ENCODE measurements at regions not wholly inside any gene's neighbourhood (a gene's known extent, or its start where the extent isn't known, plus 50 kb on each side); places are given as distances from the start of the nearest gene placed in this dataset.

DNA sequence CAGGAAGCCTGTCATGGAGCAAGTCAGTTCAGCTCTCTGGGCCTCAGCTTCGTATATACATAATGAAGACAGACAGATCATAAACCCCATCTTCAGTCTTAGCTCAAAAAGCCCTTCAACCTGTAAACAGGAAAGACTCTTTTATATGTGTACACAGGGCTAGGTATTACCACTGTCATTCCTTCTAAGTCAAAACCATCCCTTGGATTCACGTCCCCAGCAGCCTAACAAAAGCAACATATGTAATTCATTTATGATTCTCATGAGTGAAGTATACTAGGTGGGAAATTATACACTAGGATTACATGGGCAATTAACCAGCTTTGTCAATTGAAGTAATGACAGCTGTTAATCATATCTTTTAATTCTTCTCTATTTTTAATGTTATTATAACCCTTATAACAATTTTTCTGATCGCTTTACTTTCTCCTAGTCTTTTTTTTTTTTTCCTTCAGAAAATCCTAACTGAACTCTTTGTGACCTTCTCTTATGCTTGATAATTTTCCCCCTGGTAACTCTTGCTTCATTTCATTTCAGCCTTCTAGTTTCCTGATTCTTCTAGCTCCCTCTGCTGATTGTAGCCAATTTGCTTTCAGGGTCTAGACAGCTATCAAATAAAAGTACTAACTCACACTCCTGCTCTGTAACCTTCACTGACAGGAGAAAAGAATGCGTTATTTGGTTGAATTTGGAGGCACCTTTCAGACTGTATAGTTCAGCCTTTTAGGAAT is 99.7 kb downstream of the RBM43 start (continued):
- TF ChIP-seq YY1 (tag by site-specific recombination; IDR thresholded peaks at IDR 0.05), result no peak
- TF ChIP-seq ZNF302 (tag by site-specific recombination; IDR thresholded peaks at IDR 0.05; ENCODE audit: low read depth), result no peak
- no peak for TF ChIP-seq ZNF561 (tag by site-specific recombination; IDR thresholded peaks at IDR 0.05; ENCODE audit: borderline replicate concordance)
- TF ChIP-seq HOXA7 (CRISPR knock-in tag; IDR thresholded peaks at IDR 0.05; ENCODE audit: borderline replicate concordance), result no peak
- peak; percentile 28 for TF ChIP-seq ZNF654 (tag by site-specific recombination; IDR thresholded peaks at IDR 0.05; ENCODE audit: low read depth)
- TF ChIP-seq, protein P1, sequence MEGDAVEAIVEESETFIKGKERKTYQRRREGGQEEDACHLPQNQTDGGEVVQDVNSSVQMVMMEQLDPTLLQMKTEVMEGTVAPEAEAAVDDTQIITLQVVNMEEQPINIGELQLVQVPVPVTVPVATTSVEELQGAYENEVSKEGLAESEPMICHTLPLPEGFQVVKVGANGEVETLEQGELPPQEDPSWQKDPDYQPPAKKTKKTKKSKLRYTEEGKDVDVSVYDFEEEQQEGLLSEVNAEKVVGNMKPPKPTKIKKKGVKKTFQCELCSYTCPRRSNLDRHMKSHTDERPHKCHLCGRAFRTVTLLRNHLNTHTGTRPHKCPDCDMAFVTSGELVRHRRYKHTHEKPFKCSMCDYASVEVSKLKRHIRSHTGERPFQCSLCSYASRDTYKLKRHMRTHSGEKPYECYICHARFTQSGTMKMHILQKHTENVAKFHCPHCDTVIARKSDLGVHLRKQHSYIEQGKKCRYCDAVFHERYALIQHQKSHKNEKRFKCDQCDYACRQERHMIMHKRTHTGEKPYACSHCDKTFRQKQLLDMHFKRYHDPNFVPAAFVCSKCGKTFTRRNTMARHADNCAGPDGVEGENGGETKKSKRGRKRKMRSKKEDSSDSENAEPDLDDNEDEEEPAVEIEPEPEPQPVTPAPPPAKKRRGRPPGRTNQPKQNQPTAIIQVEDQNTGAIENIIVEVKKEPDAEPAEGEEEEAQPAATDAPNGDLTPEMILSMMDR (tag by site-specific recombination; IDR thresholded peaks at IDR 0.05), result peak; percentile 41; the same call in 1 of the 2 replicates

DNA sequence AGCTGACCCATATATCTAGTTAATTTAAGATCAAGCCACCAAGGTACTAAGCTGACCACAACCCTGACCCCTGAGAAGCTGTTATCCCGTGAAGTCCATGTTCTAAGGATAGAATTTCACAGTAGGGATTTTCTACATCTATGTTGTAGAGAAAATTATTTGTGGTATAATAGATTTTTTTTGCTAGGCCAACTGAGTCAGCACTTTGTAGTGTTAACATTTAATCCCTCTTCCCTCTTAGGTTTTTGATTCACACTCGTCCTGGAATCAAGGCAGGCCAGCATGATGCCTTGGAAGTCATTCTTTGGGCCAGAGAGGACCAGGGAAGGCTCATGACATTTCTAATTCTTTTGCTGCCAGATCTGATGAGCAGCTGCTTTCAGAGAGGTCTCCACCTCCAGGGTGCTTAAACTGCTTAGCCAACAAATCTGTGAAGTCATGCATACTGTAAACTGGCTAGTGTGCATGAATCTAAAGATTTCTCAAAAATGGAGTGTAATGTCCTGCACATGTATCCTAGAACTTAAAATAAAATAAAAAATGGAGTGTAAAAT is 102.5 kb downstream of the RBM43 start:
- Histone ChIP-seq H3K4me3 (ENCODE audit: low read depth, low read length) (no peak overlapping the region), H3K9me3 (ENCODE audit: control insufficient read depth, insufficient read depth, low read depth, low read length) (no peaks in the 10 kb centered on the region), H3K27ac (ENCODE audit: extremely low read depth, low read depth, low read length) (no peak overlapping the region), H3K4me1 (ENCODE audit: control insufficient read depth, insufficient read depth, low read length) (no peaks in the 10 kb centered on the region), H3K36me3 (ENCODE audit: control insufficient read depth in 2 of 2, insufficient read depth in 1 of 2, low read length in 2 of 2) (no peaks in the 10 kb centered on the region)
- TF ChIP-seq ZBTB48 (tag by site-specific recombination; IDR thresholded peaks at IDR 0.05), result no peak
- TF ChIP-seq, protein P2, sequence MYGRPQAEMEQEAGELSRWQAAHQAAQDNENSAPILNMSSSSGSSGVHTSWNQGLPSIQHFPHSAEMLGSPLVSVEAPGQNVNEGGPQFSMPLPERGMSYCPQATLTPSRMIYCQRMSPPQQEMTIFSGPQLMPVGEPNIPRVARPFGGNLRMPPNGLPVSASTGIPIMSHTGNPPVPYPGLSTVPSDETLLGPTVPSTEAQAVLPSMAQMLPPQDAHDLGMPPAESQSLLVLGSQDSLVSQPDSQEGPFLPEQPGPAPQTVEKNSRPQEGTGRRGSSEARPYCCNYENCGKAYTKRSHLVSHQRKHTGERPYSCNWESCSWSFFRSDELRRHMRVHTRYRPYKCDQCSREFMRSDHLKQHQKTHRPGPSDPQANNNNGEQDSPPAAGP (tag by site-specific recombination; IDR thresholded peaks at IDR 0.05), result no peak
- TF ChIP-seq ZNF146 (tag by site-specific recombination; IDR thresholded peaks at IDR 0.05), result no peak
- TF ChIP-seq, protein P3, sequence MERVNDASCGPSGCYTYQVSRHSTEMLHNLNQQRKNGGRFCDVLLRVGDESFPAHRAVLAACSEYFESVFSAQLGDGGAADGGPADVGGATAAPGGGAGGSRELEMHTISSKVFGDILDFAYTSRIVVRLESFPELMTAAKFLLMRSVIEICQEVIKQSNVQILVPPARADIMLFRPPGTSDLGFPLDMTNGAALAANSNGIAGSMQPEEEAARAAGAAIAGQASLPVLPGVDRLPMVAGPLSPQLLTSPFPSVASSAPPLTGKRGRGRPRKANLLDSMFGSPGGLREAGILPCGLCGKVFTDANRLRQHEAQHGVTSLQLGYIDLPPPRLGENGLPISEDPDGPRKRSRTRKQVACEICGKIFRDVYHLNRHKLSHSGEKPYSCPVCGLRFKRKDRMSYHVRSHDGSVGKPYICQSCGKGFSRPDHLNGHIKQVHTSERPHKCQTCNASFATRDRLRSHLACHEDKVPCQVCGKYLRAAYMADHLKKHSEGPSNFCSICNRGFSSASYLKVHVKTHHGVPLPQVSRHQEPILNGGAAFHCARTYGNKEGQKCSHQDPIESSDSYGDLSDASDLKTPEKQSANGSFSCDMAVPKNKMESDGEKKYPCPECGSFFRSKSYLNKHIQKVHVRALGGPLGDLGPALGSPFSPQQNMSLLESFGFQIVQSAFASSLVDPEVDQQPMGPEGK (tag by site-specific recombination; IDR thresholded peaks at IDR 0.05), result no peak
- TF ChIP-seq, protein P4, sequence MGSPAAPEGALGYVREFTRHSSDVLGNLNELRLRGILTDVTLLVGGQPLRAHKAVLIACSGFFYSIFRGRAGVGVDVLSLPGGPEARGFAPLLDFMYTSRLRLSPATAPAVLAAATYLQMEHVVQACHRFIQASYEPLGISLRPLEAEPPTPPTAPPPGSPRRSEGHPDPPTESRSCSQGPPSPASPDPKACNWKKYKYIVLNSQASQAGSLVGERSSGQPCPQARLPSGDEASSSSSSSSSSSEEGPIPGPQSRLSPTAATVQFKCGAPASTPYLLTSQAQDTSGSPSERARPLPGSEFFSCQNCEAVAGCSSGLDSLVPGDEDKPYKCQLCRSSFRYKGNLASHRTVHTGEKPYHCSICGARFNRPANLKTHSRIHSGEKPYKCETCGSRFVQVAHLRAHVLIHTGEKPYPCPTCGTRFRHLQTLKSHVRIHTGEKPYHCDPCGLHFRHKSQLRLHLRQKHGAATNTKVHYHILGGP (tag by site-specific recombination; IDR thresholded peaks at IDR 0.05), result no peak
- no peak for TF ChIP-seq OSR2 (tag by site-specific recombination; IDR thresholded peaks at IDR 0.05)
- no peak for TF ChIP-seq ZBTB8A (tag by site-specific recombination; IDR thresholded peaks at IDR 0.05)
- no peak for TF ChIP-seq ZNF239 (tag by site-specific recombination; IDR thresholded peaks at IDR 0.05)
- TF ChIP-seq, protein P5, sequence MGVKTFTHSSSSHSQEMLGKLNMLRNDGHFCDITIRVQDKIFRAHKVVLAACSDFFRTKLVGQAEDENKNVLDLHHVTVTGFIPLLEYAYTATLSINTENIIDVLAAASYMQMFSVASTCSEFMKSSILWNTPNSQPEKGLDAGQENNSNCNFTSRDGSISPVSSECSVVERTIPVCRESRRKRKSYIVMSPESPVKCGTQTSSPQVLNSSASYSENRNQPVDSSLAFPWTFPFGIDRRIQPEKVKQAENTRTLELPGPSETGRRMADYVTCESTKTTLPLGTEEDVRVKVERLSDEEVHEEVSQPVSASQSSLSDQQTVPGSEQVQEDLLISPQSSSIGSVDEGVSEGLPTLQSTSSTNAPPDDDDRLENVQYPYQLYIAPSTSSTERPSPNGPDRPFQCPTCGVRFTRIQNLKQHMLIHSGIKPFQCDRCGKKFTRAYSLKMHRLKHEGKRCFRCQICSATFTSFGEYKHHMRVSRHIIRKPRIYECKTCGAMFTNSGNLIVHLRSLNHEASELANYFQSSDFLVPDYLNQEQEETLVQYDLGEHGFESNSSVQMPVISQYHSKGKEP (tag by site-specific recombination; IDR thresholded peaks at IDR 0.05), result no peak
- TF ChIP-seq, protein P6, sequence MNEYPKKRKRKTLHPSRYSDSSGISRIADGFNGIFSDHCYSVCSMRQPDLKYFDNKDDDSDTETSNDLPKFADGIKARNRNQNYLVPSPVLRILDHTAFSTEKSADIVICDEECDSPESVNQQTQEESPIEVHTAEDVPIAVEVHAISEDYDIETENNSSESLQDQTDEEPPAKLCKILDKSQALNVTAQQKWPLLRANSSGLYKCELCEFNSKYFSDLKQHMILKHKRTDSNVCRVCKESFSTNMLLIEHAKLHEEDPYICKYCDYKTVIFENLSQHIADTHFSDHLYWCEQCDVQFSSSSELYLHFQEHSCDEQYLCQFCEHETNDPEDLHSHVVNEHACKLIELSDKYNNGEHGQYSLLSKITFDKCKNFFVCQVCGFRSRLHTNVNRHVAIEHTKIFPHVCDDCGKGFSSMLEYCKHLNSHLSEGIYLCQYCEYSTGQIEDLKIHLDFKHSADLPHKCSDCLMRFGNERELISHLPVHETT (tag by site-specific recombination; IDR thresholded peaks at IDR 0.05), result no peak
- TF ChIP-seq RBAK (tag by site-specific recombination; IDR thresholded peaks at IDR 0.05), result no peak
- TF ChIP-seq ZNF211 (tag by site-specific recombination; IDR thresholded peaks at IDR 0.05; ENCODE audit: low read depth), result no peak
- TF ChIP-seq ZNF664 (tag by site-specific recombination; IDR thresholded peaks at IDR 0.05), result no peak
- TF ChIP-seq IKZF3 (tag by site-specific recombination; IDR thresholded peaks at IDR 0.05), result no peak
- TF ChIP-seq ZNF777 (tag by site-specific recombination; IDR thresholded peaks at IDR 0.05; ENCODE audit: borderline replicate concordance), result no peak
- ChIA-PET POLR2A (no interaction called here), CTCF (interaction anchor here (0.7 to 1.6 kb wide), 3 partner anchors 79 to 930 kb away, joined by 3 to 9 read pairs (median 3); no protein-coding TSS in a partner anchor)

Measured in HEK293 (cell line).